ENCODE measurements at regions not wholly inside any gene's neighbourhood (a gene's known extent, or its start where the extent isn't known, plus 50 kb on each side); places are given as distances from the start of the nearest gene placed in this dataset.

- TF ChIP-seq CTCF (IDR thresholded peaks at IDR 0.05) = no peak
- no peaks in the 10 kb centered on the region for H3K9me3 ChIP-seq
- DNase-seq = no peak
- no peaks in the 10 kb centered on the region for H3K36me3 ChIP-seq
- intact Hi-C loops (cut with DNase I; ENCODE audit: low total_unique reads) = no loop called here
- H3K4me1 ChIP-seq = no peaks in the 10 kb centered on the region
- H3K27ac ChIP-seq = no peak overlapping the region
- no peaks in the 10 kb centered on the region for H3K27me3 ChIP-seq
- no peak overlapping the region for H3K4me3 ChIP-seq
Measured at GRCh38 chr5:69019668-69020375, 74.0 kb upstream of the SLC30A5 start.

- H3K36me3 ChIP-seq = no peaks in the 10 kb centered on the region
- no peaks in the 10 kb centered on the region for H3K27me3 ChIP-seq
- no peaks in the 10 kb centered on the region for H3K4me1 ChIP-seq
- TF ChIP-seq CTCF (IDR thresholded peaks at IDR 0.05) = peak in 1 of 2 experiments; percentile 20
- intact Hi-C loops (cut with DNase I; ENCODE audit: low total_unique reads) = no loop called here
- H3K4me3 ChIP-seq = no peak overlapping the region
- H3K27ac ChIP-seq = no peak overlapping the region
- no peak for DNase-seq
- no peaks in the 10 kb centered on the region for H3K9me3 ChIP-seq
Measured at GRCh38 chr5:69024241-69024651, 69.6 kb upstream of the SLC30A5 start.

GRCh38 chr5:69029292-69029691, 64.5 kb upstream of the SLC30A5 start:
- no peak overlapping the region for H3K27ac ChIP-seq
- H3K36me3 ChIP-seq = no peaks in the 10 kb centered on the region
- intact Hi-C loops (cut with DNase I; ENCODE audit: low total_unique reads) = no loop called here
- H3K9me3 ChIP-seq = no peaks in the 10 kb centered on the region
- DNase-seq = no peak
- TF ChIP-seq CTCF (IDR thresholded peaks at IDR 0.05) = no peak
- no peak overlapping the region for H3K4me3 ChIP-seq
- no peaks in the 10 kb centered on the region for H3K27me3 ChIP-seq
- H3K4me1 ChIP-seq = no peaks in the 10 kb centered on the region

DNA sequence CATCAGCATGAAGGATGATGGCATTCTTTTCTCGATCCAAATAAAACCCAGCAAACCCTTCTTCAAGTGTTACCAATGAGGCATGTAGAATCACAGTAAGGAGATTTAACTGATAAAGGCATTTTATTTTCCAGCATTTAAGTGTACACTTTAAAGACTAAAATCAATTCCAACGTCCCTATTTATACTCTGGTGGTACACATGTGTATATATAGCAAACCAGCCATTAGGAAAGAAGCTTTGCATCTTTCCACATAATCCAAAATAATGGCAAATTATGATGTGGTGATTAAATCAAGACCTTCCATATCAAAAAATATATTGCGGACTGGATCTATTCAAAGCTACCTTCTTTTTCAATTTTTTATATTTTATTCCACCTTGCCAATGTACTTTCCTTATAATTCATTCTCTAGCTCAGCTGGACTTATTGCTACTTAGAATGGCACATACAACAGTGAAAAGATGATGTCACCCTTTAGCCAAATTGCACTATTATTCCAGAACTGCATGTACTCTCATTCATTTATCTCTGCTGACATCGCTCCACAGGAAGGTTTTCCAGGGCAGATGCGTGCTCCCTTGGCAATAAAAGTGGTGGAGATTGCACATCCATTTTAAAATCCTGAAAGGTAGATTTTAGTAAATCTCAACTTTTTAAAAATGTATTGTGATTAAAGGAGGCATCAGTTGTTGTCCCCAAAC, 63.3 kb upstream of the SLC30A5 start:
- Histone ChIP-seq H3K4me3 (no peak overlapping the region), H3K4me1 (no peaks in the 10 kb centered on the region), H3K36me3 (no peaks in the 10 kb centered on the region), H3K9me3 (no peaks in the 10 kb centered on the region), H3K27me3 (no peaks in the 10 kb centered on the region), H3K27ac (no peak overlapping the region)
- intact Hi-C loops (cut with DNase I; ENCODE audit: low total_unique reads) = no loop called here
- TF ChIP-seq CTCF (IDR thresholded peaks at IDR 0.05) = no peak
- no peak for DNase-seq

- no peaks in the 10 kb centered on the region for H3K36me3 ChIP-seq
- H3K4me3 ChIP-seq = no peak overlapping the region
- H3K27me3 ChIP-seq = no peaks in the 10 kb centered on the region
- no peaks in the 10 kb centered on the region for H3K4me1 ChIP-seq
- intact Hi-C loops (cut with DNase I; ENCODE audit: low total_unique reads) = no loop called here
- no peak for DNase-seq
- TF ChIP-seq CTCF (IDR thresholded peaks at IDR 0.05) = no peak
- no peak overlapping the region for H3K27ac ChIP-seq
- no peaks in the 10 kb centered on the region for H3K9me3 ChIP-seq
Measured at GRCh38 chr5:69032009-69032408, 61.8 kb upstream of the SLC30A5 start.
